ENCODE measurements at regions not wholly inside any gene's neighbourhood (a gene's known extent, or its start where the extent isn't known, plus 50 kb on each side); places are given as distances from the start of the nearest gene placed in this dataset.
"Not testable (repeated sequence)": the region's sequence is repeated elsewhere in the genome, so short reads cannot be mapped to it uniquely, and the experiment has no call there.

DNA sequence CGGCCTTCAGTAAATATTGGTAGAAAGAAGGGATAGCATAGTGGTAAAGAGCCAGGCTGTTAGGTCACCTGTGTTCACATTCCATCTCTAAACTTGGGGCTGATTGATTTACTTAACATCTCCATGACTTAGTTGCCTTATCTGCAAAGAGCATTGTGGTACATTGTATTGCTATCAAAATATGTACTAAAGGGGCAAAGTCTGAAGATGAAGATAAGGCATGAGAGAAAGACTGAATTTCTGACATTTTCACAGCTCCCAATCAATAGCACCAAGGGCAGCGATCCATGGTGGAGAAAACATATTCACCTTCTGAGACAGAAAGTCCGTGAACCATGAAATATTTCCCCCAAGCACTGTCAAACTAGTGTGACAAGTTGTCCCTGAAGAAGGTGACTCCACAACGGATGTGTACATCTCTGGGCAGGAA, 223.3 kb upstream of the STXBP5 start:
- in situ Hi-C loops (cut with HindIII; ENCODE audit: low sequenced_read_pairs): no loop called here

GRCh38 chr6:146981981-146982380, 222.2 kb upstream of the STXBP5 start:
- in situ Hi-C loops (cut with HindIII; ENCODE audit: low sequenced_read_pairs): no loop called here

DNA sequence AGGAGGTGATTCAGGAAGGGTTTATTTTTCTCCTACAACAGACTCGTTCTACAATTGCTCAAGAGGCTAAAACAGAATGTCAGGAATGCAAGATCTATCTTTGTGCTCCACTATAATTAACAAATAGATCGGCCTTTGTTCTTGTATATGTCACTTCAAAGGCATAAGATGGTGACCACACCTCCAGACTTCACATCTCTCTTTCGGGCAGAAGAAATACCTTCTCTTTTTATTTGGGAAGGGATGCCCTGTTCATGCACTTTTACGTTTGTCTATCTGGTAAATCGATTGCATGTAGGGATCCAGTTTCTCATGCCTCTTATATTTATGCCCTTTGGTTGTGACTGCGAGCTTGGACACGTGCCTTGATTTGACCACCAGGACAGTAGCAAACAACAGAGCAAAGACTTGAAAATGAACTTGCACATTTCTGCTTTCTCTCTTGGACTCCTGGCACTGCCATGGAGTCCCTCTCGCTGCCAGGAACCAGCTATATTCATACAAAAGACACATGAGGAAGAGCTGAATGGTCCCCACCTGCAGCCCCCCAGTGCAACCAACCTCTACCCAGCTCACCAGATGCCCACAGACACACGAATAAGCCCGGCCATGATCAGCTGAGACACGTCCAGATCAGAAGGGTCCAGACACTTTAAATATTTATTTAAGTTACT, 219.8 kb upstream of the STXBP5 start:
- in situ Hi-C loops (cut with HindIII; ENCODE audit: low sequenced_read_pairs): no loop called here

- in situ Hi-C loops (cut with HindIII; ENCODE audit: low sequenced_read_pairs): no loop called here
Observed at GRCh38 chr6:146985111-146985510, 219.1 kb upstream of the STXBP5 start.

GRCh38 chr6:146985966-146986365, 218.3 kb upstream of the STXBP5 start:
- in situ Hi-C loops (cut with HindIII; ENCODE audit: low sequenced_read_pairs): no loop called here

GRCh38 chr6:146987938-146988337, 216.3 kb upstream of the STXBP5 start:
- in situ Hi-C loops (cut with HindIII; ENCODE audit: low sequenced_read_pairs): not testable (repeated sequence)

GRCh38 chr6:146989860-146990259, 214.4 kb upstream of the STXBP5 start:
- in situ Hi-C loops (cut with HindIII; ENCODE audit: low sequenced_read_pairs): no loop called here

GRCh38 chr6:146990284-146990683, 213.9 kb upstream of the STXBP5 start:
- in situ Hi-C loops (cut with HindIII; ENCODE audit: low sequenced_read_pairs): no loop called here

DNA sequence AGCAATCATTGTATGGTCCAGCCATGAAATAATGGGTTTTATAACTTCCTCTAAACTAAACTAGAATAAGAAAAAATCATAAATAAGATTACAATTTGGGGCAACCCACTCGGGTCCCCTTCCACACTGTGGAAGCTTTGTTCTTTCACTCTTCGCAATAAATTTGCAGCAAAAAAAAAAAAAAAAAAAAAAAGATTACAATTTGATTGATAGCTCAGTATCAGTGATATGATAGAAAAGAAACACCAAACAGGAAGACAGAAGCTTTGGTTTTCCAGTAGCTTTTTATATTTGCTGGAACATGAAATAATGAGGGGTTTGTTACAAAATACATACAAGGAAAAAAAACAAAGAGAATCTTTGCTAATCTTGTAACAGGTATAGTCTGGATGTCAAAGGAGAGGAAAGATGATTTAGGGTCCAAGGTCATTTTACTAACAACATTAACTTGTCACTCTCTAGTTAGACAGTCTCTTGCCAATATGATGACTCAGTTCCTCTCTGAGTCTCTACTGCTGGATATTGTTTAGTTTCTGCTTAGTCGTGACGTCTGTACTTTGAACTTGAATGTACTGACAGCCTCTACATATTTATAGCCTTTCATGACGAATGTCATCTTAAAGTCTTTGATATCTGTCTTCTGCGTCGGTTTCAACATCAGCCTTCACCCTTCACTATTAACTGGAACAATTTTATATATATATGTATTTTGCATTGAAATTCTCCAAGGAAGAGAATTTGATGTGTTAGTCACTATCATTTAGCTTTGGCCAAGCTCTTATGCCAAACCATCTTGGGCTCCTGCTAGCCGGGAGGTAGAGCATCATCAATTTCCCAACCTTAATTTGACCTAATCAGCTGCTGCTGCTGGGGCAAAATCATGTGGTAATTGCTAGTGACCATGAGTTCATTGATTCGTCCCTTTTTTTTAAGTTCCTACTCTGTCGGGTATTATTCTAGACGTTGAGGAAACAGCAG, 213.1 kb upstream of the STXBP5 start:
- in situ Hi-C loops (cut with HindIII; ENCODE audit: low sequenced_read_pairs): no loop called here

DNA sequence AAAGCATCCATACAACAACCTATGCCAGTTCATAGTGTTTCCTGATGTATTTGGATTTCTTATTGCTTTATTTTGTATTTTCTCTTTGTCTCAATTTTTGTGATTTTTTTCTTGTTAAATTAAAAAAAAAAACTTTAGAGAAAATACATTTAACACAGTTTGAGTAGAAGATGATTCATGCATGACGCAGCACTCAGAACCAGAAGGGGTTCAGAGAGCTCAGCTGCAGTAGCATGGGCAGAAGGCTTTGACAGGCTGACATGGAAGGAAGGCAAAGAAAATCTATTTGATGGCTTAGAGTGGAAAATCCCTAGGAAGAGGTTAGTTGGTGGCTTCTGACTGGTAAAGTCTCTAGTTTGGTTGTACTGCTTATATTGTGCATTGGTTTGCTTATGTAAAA, 207.2 kb upstream of the STXBP5 start:
- in situ Hi-C loops (cut with HindIII; ENCODE audit: low sequenced_read_pairs): no loop called here

DNA sequence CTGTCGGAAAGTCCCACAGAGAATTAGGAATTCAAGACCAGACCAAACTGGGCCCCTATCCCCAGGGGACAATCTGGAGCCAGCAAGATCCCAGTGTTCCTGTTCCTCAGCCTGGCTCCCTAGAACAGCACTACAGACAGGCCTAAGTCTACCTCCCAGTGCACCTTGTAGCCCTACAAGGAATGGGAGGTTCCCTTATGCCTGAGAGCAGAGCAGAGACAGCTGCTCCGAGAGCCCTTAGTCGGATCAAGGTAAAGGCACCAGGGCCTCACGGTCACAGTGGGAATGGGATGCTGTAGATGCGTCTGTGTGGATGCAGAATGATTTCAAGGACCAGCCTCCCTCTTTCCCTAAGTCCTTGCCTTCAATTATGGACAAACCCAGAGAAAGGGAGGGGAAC, 204.5 kb upstream of the STXBP5 start:
- in situ Hi-C loops (cut with HindIII; ENCODE audit: low sequenced_read_pairs): no loop called here

- in situ Hi-C loops (cut with HindIII; ENCODE audit: low sequenced_read_pairs): no loop called here
Observed at GRCh38 chr6:147000545-147001488, 203.4 kb upstream of the STXBP5 start.

- in situ Hi-C loops (cut with HindIII; ENCODE audit: low sequenced_read_pairs): no loop called here
Observed at GRCh38 chr6:147001621-147002020, 202.6 kb upstream of the STXBP5 start.

GRCh38 chr6:147003186-147003585, 201.0 kb upstream of the STXBP5 start:
- in situ Hi-C loops (cut with HindIII; ENCODE audit: low sequenced_read_pairs): no loop called here

- in situ Hi-C loops (cut with HindIII; ENCODE audit: low sequenced_read_pairs): no loop called here
Observed at GRCh38 chr6:147005499-147005898, 198.7 kb upstream of the STXBP5 start.

GRCh38 chr6:147007441-147007840, 196.8 kb upstream of the STXBP5 start:
- in situ Hi-C loops (cut with HindIII; ENCODE audit: low sequenced_read_pairs): no loop called here

DNA sequence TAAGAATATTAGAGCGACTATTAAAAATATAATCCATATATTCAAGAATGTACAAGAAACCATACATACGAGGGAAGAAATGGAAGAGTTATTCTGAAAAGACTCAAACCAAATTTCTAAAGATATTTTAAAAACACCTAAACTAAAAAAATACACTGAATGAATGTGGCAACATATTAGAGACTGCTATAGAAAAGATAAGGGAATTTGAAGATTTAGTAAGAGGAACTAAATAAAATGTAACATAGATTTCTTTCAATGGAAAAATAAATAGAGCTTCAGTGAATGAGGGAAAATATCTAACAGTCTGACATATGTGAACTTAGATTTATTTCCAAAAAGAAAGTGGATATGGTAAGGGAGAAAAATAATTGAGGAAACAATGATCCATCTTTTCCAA, 194.9 kb upstream of the STXBP5 start:
- in situ Hi-C loops (cut with HindIII; ENCODE audit: low sequenced_read_pairs): no loop called here

- in situ Hi-C loops (cut with HindIII; ENCODE audit: low sequenced_read_pairs): no loop called here
Observed at GRCh38 chr6:147015674-147016073, 188.5 kb upstream of the STXBP5 start.

- in situ Hi-C loops (cut with HindIII; ENCODE audit: low sequenced_read_pairs): no loop called here
Observed at GRCh38 chr6:147016440-147016839, 187.8 kb upstream of the STXBP5 start.

- in situ Hi-C loops (cut with HindIII; ENCODE audit: low sequenced_read_pairs): no loop called here
Observed at GRCh38 chr6:147017153-147017552, 187.1 kb upstream of the STXBP5 start.

GRCh38 chr6:147019001-147019400, 185.2 kb upstream of the STXBP5 start:
- in situ Hi-C loops (cut with HindIII; ENCODE audit: low sequenced_read_pairs): no loop called here
